ENCODE measurements at regions not wholly inside any gene's neighbourhood (a gene's known extent, or its start where the extent isn't known, plus 50 kb on each side); places are given as distances from the start of the nearest gene placed in this dataset.
A peak's percentile ranks its signal among the peaks of the same experiment; 100 is the strongest.

GRCh38 chr18:39515299-39515698 lies 1949.7 kb upstream of the CELF4 start:
- no peak for DNase-seq

- DNase-seq = no peak
These were observed 1947.6 kb upstream of the CELF4 start for GRCh38 chr18:39513186-39513585.

GRCh38 chr18:39506581-39507330 lies 1941.2 kb upstream of the CELF4 start:
- DNase-seq = no peak

DNA sequence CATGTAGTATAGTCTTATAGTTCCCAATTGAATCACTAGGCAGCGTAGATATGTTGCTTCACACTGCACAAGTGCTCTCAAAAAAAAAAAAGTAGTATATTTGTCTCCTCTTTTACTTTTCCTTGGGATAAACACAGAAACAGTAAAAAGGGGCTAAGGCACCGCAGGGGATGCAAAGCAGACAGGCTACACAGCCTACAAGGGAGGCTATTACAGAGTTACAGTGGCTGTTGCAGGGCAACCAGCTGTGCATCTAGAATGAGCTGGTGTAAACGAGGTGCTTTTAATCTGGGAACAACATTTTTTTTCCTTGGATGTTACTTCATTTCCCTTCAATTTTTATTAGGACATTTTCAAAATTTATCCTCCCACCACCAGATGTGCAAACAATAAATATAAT lies 1934.7 kb upstream of the CELF4 start:
- DNase-seq = no peak

GRCh38 chr18:39497821-39498220 lies 1932.2 kb upstream of the CELF4 start:
- no peak for DNase-seq

DNA sequence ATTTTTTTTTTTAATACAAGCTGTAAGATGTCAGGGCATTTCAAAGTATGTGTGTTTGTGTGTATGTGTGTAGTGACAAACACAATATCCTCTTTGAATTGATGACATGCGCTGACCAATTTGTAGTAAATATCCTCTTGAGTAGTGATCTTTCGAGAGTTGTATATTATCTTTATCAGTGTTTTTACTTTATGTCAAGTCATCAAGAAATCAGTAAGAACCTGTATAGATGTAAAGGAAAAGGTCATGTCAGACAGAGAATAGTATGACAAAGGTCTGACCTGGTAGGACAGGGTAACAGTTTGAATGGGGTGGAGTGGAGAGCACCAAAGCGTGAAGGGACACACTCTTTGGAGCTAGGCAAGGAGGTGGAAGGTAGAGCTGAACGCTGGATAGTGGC lies 1931.4 kb upstream of the CELF4 start:
- DNase-seq = no peak

- DNase-seq = no peak
These were observed 1928.8 kb upstream of the CELF4 start for GRCh38 chr18:39494211-39494896.

- no peak for DNase-seq
These were observed 1925.8 kb upstream of the CELF4 start for GRCh38 chr18:39491408-39491807.

- no peak for DNase-seq
These were observed 1923.8 kb upstream of the CELF4 start for GRCh38 chr18:39489431-39489830.

DNA sequence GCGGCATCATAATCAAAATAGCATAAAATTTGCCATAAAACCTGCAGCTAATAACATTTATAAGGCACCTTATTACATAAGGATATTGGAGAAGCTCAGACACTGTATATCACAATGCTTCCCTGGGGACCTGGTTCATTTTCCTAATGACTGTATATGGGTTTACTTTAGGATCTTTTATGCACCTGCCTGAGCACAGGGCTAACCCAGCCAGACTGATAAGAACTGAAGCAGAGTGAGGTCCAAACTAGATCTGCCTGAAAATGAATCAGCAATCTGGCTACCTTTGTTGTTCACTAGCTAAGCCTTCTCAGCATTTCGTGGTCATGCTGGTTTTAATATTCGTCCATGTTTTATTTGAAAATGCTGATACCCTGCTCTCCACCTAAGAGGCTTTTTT lies 1922.3 kb upstream of the CELF4 start:
- DNase-seq = no peak

GRCh38 chr18:39486268-39486667 lies 1920.7 kb upstream of the CELF4 start:
- DNase-seq = no peak

GRCh38 chr18:39485696-39486095 lies 1920.1 kb upstream of the CELF4 start:
- DNase-seq = no peak

DNA sequence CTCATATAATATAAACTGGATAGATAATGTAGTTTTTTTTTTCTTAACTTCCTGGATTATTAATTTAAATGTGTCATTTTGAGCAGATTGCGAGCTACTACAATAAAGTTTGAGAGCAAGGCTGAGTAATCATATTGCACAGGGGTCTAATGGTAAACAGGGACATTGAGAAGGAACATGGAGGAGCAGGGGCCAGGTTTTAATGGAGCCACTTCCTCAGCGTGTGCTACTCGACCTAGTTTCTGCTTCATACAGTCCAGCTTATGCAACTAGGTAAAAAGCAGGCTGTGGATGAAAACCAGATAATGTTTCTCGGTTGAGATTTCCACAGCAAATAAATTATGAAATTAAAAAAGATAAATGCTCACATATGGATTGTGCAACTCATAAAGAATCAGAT lies 1915.7 kb upstream of the CELF4 start:
- DNase-seq = no peak

DNA sequence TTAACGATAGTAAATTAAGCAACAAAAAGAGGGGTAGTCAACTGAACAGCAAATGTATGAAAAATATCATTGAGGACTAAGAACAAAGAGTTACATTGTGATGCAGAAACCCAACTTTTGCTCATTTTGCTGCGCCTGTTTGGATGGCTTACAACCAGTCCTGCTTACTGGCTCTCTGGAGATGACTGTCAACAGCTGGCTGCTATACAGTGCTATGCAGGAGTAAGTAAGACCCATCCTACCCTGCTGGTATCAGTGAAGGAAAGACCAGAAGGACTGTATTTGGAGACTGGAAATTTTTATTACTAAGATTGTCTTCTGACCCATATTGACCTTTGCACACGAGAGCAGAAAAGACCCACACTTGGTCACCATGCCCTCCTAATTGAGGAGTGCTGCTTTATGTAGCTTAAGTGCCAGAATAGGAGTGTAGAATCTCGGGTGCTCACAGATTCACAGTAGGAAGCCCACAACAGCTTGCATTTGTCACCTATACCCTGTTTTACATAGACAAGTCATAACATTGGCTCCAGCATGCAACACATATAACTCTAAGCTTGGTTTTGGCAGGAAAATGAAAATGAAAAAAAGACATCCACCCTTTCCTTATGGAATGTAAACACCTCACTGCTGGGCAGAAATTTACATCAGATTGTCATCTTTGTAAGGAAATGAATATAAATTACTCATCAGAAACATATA lies 1915.0 kb upstream of the CELF4 start:
- DNase-seq = peak; percentile 45

DNA sequence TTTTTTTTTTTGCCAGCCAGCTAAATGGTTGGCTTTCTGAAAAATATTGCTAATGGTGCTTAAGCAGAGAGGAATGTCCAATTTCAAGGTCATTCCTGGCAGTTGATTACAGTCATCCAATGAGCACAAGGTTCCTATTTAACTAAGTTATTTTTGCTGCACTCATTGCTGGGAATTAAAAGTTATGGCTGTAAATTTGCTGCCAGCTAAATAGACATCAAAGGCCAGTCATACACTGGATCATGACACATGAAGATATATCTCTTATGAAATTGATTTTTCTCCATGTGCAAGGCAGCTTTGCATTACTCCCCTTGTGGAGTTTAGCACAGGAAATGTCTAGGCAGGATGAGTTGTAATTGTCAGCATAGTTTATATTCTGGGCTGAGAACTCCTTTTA lies 1898.4 kb upstream of the CELF4 start:
- DNase-seq = peak; percentile 29

DNA sequence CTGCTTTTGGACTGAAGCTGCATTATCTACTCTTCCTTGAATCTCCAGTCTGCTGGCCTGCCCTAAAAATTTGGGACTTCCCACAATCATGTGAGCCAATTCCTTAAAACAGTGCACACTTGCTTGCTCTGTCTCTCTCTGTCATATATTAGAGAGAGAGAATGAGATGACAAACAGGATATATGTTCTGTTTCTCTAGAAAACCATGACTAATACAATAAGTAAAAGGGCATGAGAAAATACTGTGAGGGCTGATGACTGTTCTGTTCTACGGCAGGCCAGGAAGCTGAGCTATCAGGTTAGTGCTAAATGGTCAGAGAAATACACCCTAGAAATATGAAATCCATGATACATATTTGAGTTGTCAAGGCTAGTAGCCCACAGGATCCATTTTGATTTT lies 1896.8 kb upstream of the CELF4 start:
- DNase-seq = peak; percentile 87

DNA sequence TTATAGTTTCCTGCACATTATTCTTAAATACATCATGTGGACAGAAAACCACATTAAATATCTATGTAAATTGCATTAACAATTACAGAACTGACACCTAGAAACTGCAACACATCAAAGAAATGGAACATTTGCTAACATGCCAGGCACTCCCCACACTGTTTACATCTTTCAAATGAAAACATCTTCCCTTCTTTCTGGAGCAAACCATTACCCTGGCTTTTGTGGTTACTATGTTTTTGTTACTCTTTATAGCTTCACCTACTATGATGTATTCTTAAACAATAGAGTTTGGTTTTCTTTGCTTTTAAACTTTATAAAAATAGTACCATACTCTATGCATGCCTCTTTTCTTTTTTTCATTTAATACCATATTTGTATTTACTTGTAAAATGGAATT lies 1894.5 kb upstream of the CELF4 start:
- DNase-seq = no peak

DNA sequence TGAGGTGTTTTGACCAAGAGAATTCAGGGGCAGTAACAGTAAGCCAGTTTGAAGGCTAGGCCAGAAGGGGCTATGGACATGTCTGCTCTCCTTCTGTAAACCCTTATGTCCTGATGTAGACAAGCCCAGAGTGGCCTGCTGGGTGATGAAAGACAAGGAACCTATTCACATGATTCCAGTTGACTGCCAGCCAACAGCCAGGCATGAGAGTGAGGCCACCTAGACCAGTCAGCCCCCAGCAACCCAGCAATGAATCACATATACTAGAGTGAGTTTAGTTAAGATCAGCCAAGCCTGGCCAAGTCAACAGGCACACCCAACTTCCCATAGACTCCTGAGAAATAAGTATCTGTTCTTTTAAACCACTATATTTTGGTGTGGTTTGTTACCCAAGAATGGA lies 1889.7 kb upstream of the CELF4 start:
- peak; percentile 74 for DNase-seq

DNA sequence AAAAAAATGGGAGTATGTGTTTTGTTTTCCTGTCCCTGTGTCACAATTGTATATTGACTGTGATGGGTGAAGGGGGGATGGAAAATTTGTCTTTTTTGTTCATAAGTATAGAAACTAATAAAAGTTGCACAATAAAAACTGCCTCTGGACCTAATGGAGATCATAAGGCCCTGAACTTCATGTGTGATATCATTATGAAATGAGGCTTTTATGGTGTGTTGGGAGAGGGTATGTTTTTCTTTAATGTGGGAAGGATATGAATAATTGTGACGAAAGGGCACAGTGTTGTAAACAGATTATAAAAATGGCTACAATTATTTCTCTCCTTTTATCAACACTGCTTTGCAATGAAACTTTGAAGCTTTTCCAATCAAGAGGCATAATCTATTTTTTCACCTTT lies 1889.3 kb upstream of the CELF4 start:
- DNase-seq = peak; percentile 42

GRCh38 chr18:39453882-39454281 lies 1888.3 kb upstream of the CELF4 start:
- peak; percentile 35 for DNase-seq

DNA sequence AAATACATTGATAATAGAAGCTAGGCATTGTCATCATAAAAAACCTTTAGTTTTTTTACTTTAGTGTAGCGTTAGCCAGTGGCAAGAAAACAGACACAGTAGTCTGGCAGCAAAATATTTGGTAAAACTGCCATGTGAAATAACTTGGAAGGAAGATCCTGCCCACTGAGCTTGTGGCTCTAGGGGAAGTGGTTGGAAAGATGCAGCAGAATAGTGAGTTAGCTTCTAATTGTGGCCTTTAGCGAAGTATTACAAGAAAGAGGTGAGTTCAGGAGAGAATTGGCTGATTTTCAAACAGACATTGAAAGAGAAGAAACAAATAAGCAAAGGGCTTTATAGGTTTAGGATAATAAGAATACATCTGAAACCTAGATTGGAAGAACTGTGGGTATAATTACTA lies 1887.8 kb upstream of the CELF4 start:
- no peak for DNase-seq

- no peak for DNase-seq
These were observed 1885.4 kb upstream of the CELF4 start for GRCh38 chr18:39450958-39451357.

DNA sequence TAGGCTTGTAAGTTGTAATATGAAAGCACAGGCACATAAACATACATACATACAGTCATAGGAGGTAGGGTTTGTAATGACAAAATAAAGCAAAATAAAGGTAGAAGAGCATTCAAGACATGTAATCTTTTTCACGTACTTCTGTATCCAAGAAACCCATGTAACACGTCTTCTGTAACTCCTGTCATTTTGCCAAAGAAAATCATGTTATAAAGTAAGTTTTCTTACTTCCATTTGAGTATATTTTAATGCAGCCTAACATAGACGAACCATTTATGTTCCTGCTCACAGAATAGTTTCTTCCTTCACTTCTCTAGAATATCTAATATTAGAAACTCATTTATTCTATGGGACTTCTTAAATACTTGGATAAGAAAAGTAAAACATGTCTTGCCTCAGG lies 1884.0 kb upstream of the CELF4 start:
- DNase-seq = no peak

DNA sequence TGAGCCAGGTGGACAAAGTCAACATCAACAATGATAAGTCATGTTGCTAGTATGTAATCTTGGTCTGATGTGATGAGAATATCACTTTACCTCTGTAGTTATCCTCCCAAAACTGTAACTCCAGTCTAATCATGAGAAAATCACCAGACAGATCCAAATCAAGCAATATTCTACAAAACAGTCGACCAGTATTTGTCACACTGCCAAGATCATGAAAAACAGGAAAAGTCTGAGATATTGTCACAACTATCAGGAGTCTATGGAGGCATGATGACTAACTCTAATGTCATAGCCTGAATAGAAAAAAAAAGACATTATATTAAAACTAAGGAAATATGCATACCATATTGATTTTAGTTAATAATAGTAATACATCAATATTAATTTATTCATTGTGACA lies 1883.3 kb upstream of the CELF4 start:
- DNase-seq = peak; percentile 59
